ENCODE measurements at regions not wholly inside any gene's neighbourhood (a gene's known extent, or its start where the extent isn't known, plus 50 kb on each side); places are given as distances from the start of the nearest gene placed in this dataset.

DNA sequence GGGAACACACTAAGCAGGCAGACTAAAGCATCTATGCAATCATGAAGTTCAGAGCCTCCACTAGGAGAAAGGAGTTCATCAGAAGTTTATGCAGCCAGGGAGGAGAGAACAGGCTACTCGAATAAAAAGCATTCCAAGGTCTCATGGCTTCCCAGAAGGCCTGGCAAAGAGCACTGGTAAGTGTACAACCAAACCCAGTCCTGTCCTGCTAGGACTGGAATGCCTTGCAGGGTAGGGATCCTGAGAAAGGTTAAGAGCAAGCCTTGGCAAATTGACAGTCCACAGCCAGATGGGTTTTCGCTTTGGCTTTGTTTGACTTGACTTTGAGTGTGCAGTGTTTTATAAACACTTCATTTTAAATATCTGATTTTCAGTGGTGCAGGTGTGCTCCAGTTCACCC, 133.6 kb upstream of the ATP1B1 start:
- H3K27ac ChIP-seq: no peak overlapping the region
- TF ChIP-seq, protein P1, sequence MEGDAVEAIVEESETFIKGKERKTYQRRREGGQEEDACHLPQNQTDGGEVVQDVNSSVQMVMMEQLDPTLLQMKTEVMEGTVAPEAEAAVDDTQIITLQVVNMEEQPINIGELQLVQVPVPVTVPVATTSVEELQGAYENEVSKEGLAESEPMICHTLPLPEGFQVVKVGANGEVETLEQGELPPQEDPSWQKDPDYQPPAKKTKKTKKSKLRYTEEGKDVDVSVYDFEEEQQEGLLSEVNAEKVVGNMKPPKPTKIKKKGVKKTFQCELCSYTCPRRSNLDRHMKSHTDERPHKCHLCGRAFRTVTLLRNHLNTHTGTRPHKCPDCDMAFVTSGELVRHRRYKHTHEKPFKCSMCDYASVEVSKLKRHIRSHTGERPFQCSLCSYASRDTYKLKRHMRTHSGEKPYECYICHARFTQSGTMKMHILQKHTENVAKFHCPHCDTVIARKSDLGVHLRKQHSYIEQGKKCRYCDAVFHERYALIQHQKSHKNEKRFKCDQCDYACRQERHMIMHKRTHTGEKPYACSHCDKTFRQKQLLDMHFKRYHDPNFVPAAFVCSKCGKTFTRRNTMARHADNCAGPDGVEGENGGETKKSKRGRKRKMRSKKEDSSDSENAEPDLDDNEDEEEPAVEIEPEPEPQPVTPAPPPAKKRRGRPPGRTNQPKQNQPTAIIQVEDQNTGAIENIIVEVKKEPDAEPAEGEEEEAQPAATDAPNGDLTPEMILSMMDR (IDR thresholded peaks at IDR 0.05): no peak
- ATAC-seq (ENCODE audit: insufficient number of reproducible peaks, low FRiP score, low read depth): no peak

DNA sequence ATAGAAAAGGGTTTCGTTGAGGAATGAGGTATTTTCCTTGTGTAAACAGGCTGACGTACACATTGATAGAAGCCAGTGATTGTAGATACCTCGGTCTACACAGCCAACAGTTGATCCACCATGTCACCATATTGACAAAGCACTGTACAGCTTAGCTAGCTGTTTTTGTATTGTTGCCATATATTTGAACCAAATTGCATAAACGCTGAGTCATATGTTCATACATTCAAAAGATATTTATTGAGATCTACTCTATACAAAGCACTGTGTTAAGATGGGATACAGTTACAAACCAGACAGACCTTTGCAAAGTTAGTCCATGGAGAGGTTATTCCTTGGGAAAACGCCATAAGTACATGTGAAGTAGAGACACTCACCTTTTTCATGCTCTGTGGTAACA, 132.4 kb upstream of the ATP1B1 start:
- no peaks in the 10 kb centered on the region for H3K36me3 ChIP-seq
- H3K4me1 ChIP-seq (ENCODE audit: control insufficient read depth in 1 of 2, low read depth in 2 of 2): no peaks in the 10 kb centered on the region
- TF ChIP-seq, protein P1 (IDR thresholded peaks at IDR 0.05): no peak
- no peaks in the 10 kb centered on the region for H3K9me3 ChIP-seq
- no peaks in the 10 kb centered on the region for H3K27me3 ChIP-seq (replicated peaks; ENCODE audit: insufficient read depth)
- H3K4me3 ChIP-seq: no peak overlapping the region
- H3K27ac ChIP-seq: no peak overlapping the region
- ATAC-seq (ENCODE audit: insufficient number of reproducible peaks, low FRiP score, low read depth): no peak
- DNase-seq (ENCODE audit: low spot score): no peak

More for the DNA sequence above, 133.6 kb upstream of the ATP1B1 start:
- no peak overlapping the region for H3K4me3 ChIP-seq
- H3K27me3 ChIP-seq (replicated peaks; ENCODE audit: insufficient read depth): no peaks in the 10 kb centered on the region
- no peaks in the 10 kb centered on the region for H3K9me3 ChIP-seq
- DNase-seq (ENCODE audit: low spot score): no peak
- no peaks in the 10 kb centered on the region for H3K36me3 ChIP-seq
- no peaks in the 10 kb centered on the region for H3K4me1 ChIP-seq (ENCODE audit: control insufficient read depth in 1 of 2, low read depth in 2 of 2)

DNA sequence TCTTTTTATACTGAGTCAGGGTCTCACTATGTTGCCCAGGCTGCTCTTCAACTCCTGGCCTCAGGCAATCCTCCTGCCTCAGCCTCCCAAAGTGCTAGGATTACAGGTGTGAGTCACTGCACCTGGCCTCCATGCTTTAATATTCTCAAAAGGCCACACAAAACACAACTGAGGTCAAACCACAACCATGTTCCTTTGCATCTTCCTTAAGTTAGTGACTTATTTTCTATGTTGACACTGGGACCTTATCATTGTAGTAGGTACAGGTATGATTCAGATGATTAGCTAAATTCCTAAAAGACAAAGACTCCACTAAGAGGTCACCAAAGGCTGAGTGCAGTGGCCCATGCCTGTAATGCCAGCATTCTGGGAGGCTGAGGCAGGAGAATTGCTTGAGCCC, 131.9 kb upstream of the ATP1B1 start:
- TF ChIP-seq, protein P1 (IDR thresholded peaks at IDR 0.05): no peak
- Histone ChIP-seq H3K9me3 (no peaks in the 10 kb centered on the region), H3K4me3 (no peak overlapping the region), H3K36me3 (no peaks in the 10 kb centered on the region), H3K4me1 (ENCODE audit: control insufficient read depth in 1 of 2, low read depth in 2 of 2) (no peaks in the 10 kb centered on the region), H3K27ac (no peak overlapping the region), H3K27me3 (replicated peaks; ENCODE audit: insufficient read depth) (no peaks in the 10 kb centered on the region)
- DNase-seq (ENCODE audit: low spot score) (no peak), ATAC-seq (ENCODE audit: insufficient number of reproducible peaks, low FRiP score, low read depth) (no peak)

DNA sequence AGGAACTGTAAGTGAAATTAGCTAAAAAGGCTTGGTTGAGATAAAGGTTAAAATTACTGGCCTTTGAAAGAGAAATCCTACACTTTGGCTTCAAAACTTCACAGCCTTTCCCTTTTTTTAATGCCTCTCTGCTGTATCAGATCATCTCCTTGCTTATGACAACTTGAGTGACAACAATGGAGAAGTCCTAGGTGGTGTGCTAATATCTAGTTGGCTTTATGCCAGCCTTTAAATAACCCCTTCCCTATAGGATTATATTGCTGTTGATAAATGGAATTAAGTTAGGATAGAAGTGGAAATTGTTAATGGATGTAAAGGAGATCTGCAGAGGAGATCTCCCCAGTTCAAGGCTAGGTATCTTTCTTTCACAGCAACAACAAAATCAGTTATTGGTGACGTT, 130.2 kb upstream of the ATP1B1 start:
- Histone ChIP-seq H3K27ac (no peak overlapping the region), H3K9me3 (no peaks in the 10 kb centered on the region), H3K4me1 (ENCODE audit: control insufficient read depth in 1 of 2, low read depth in 2 of 2) (no peaks in the 10 kb centered on the region), H3K27me3 (replicated peaks; ENCODE audit: insufficient read depth) (no peaks in the 10 kb centered on the region), H3K4me3 (no peak overlapping the region), H3K36me3 (no peaks in the 10 kb centered on the region)
- TF ChIP-seq, protein P1 (IDR thresholded peaks at IDR 0.05): no peak
- ATAC-seq (ENCODE audit: insufficient number of reproducible peaks, low FRiP score, low read depth) (no peak), DNase-seq (ENCODE audit: low spot score) (no peak)

DNA sequence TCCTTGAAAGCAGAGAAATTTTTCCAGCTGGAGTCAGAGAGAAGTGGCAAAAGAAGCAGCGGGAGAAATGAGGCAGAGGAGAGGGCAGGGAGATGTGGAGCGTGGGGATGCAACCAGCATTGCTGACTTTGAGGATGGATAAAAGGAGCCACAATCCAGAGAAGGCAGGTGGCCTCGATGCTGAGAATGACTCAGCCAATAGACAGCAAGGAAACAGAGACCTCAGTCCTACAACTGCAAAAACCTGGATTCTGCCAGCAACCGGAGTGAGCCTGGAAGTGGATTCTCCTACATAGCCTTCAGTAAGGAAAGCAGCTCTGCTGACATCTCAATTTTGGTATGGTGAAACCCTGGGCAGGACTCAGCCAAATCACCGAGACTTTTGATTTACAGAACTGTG, 128.9 kb upstream of the ATP1B1 start:
- no peak for DNase-seq (ENCODE audit: low spot score)
- Histone ChIP-seq H3K9me3 (no peaks in the 10 kb centered on the region), H3K4me3 (no peak overlapping the region), H3K27ac (no peak overlapping the region), H3K27me3 (replicated peaks; ENCODE audit: insufficient read depth) (no peaks in the 10 kb centered on the region), H3K4me1 (ENCODE audit: control insufficient read depth in 1 of 2, low read depth in 2 of 2) (no peaks in the 10 kb centered on the region), H3K36me3 (no peaks in the 10 kb centered on the region)
- TF ChIP-seq, protein P1 (IDR thresholded peaks at IDR 0.05): no peak
- no peak for ATAC-seq (ENCODE audit: insufficient number of reproducible peaks, low FRiP score, low read depth)

Measured in thoracic aorta (tissue), 2 donors.